Ovary (tissue), 7 donors: ENCODE measurements at regions not wholly inside any gene's neighbourhood (a gene's known extent, or its start where the extent isn't known, plus 50 kb on each side); places are given as distances from the start of the nearest gene placed in this dataset.
"Not testable (repeated sequence)": the region's sequence is repeated elsewhere in the genome, so short reads cannot be mapped to it uniquely, and the experiment has no call there.

Source experiments
- DNase-seq, 5 donors: peaks; one replicate each; pipeline ENCODE4 v3.0.0-alpha.2; 2019 to 2020
- H3K27ac ChIP-seq, 2 donors: fragments of 200-600 bp; one replicate each; pipeline versions ENCODE4 v1.5.1 to v1.8.0; 2019 to 2022
- H3K27me3 ChIP-seq: fragments of 200-600 bp; one replicate; pipeline ENCODE4 v1.8.0; 2022
- H3K36me3 ChIP-seq: fragments of 200-600 bp; sonication (generic); one replicate; pipeline ENCODE4 v1.5.1; 2019
- H3K4me1 ChIP-seq: one replicate; pipeline ENCODE4 v1.8.1; 2013; ENCODE audit warnings: mild to moderate bottlenecking, moderate library complexity; ENCODE audit not compliant: insufficient read depth
- H3K4me3 ChIP-seq: fragments of 200-600 bp; sonication (generic); one replicate; pipeline ENCODE4 v1.5.1; 2017
- H3K9me3 ChIP-seq, 2 donors: fragments of 200-600 bp in 1 of 2; sonication (generic) in 1 of 2; one replicate each; pipeline versions ENCODE4 v1.5.1 to v1.8.1; 2013 to 2019; ENCODE audit warnings: mild to moderate bottlenecking in 1 of 2, moderate library complexity in 1 of 2
- EP300 ChIP-seq: sonication (generic); formaldehyde crosslinking; IDR thresholded peaks from one replicate; pipeline ENCODE4 v1.6.1; 2017; ENCODE audit warnings: antibody characterized with exemption
- POLR2A ChIP-seq: fragments of 450-650 bp; IDR thresholded peaks from one replicate; pipeline ENCODE4 v1.6.1; 2017; ENCODE audit warnings: antibody characterized with exemption, mild to moderate bottlenecking, moderate library complexity
- WGBS, 3 donors: extraction: QIAGEN DNeasy Blood & Tissue Kit in 1 of 3; methylation state at CpG; one replicate each; pipeline versions ENCODE4 v1.1.5 to v1.1.7; 2013 to 2017; 5-methylcytosine and 5-hydroxymethylcytosine counted together
- intact Hi-C, 4 donors: fragments of 100-400 bp; cut with DNase I; formaldehyde crosslinking; loops; one replicate each; pipeline versions ENCODE4 v1.11.0 to v1.15.1; 2022 to 2023
- TF ChIP-seq, protein P1 (sequence below), 3 donors: fragments of 450-650 bp in 2 of 3; fragments of 200-600 bp in 1 of 3; IDR thresholded peaks; one replicate each; pipeline versions ENCODE4 v1.5.1 to v1.8.0; 2016 to 2022; ENCODE audit warnings: antibody characterized with exemption in 3 of 3, mild to moderate bottlenecking in 1 of 3
- donor health status: DM: no; HTN: no; CAD: no; lungs with moderate emphysema.
- donor health status: DM: no; HTN: no; CAD: no.
- donor health status: Bipolar disorder and iron deficiency.
- donor health status: DM: no; HTN: no; CAD: no.
- donor health status: DM: yes; HTN: yes; CAD: no.

DNA sequence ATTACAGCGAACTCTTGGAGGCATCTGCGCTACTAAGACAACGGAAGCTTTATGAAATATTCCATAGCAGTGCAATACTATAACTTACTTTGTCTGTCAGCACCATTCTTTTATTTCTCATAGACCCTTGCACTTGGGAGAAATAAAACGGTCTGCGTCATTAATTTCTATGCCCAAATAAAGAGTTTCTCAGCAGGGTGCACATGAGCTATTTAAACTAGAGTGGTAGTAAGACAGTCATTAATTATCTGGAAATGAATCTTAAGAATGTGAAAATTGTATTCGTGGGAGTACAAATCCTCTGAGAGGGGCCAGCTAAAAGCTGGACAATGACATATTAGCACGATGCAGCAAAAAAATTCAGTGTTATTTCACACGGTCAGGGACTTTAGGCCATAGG, 903.4 kb upstream of the FOXG1 start:
- Histone ChIP-seq H3K4me1 (no peaks in the 10 kb centered on the region), H3K27me3 (no peaks in the 10 kb centered on the region), H3K4me3 (no peak overlapping the region), H3K9me3 (no peaks in the 10 kb centered on the region), H3K27ac (no peak overlapping the region), H3K36me3 (no peaks in the 10 kb centered on the region)
- no peak for DNase-seq
- 60 to 69% (median 67%) methylated on average over 8 of the region's 8 CpGs for WGBS, 3 donors
- TF ChIP-seq EP300 (no peak), POLR2A (no peak)
- TF ChIP-seq, protein P1, sequence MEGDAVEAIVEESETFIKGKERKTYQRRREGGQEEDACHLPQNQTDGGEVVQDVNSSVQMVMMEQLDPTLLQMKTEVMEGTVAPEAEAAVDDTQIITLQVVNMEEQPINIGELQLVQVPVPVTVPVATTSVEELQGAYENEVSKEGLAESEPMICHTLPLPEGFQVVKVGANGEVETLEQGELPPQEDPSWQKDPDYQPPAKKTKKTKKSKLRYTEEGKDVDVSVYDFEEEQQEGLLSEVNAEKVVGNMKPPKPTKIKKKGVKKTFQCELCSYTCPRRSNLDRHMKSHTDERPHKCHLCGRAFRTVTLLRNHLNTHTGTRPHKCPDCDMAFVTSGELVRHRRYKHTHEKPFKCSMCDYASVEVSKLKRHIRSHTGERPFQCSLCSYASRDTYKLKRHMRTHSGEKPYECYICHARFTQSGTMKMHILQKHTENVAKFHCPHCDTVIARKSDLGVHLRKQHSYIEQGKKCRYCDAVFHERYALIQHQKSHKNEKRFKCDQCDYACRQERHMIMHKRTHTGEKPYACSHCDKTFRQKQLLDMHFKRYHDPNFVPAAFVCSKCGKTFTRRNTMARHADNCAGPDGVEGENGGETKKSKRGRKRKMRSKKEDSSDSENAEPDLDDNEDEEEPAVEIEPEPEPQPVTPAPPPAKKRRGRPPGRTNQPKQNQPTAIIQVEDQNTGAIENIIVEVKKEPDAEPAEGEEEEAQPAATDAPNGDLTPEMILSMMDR (IDR thresholded peaks at IDR 0.05): no peak
- intact Hi-C loops: no loop called here

DNA sequence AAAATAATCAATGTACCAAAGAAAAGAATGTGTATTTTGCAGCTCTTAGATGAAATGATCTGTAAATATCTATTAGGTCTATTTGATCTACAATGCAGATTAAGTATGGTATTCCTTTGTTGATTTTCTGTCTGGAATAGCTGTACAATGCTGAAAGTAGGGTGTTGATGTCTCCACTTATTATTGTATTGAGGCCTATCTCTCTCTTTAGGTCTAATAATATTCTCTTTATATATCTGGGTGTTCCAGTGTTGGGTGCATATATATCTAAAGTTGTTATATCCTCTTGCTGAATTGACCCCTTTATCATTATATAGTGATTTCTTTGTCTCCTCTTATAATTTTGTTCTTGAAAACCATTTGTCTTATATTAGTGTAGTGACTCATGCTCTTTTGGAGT, 885.5 kb upstream of the FOXG1 start:
- TF ChIP-seq, protein P1 (IDR thresholded peaks at IDR 0.05): no peak
- TF ChIP-seq POLR2A: no peak
- TF ChIP-seq EP300: no peak
- intact Hi-C loops: no loop called here
- Histone ChIP-seq H3K36me3 (no peaks in the 10 kb centered on the region), H3K27me3 (no peaks in the 10 kb centered on the region), H3K27ac (no peak overlapping the region), H3K4me3 (no peak overlapping the region), H3K4me1 (no peaks in the 10 kb centered on the region), H3K9me3 (no peaks in the 10 kb centered on the region)
- DNase-seq: no peak

DNA sequence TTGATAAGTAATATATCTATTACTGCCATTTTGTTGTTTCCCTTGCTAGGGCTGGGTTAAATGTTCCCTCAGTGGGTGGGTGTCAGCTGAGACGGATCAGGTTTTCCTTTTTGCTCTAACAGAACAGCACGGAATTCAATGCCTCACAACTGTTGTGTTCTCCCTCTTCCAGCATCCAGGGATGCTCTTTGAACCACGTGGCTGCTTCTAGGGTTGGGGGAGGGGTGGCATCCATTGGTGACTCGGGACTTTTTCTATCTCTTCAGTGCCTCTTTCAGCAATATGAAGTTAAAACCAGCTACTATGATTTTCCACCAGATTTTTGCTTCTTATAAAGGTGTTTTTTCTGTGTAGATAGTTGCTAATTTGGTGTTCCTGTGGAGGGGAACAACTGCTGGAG, 884.9 kb upstream of the FOXG1 start:
- intact Hi-C loops: no loop called here
- TF ChIP-seq, protein P1 (IDR thresholded peaks at IDR 0.05): no peak
- TF ChIP-seq EP300 (no peak), POLR2A (no peak)
- Histone ChIP-seq H3K9me3 (no peaks in the 10 kb centered on the region), H3K4me1 (no peaks in the 10 kb centered on the region), H3K27ac (no peak overlapping the region), H3K36me3 (no peaks in the 10 kb centered on the region), H3K4me3 (no peak overlapping the region), H3K27me3 (no peaks in the 10 kb centered on the region)
- 55 to 69% (median 58%) methylated on average over 4 of the region's 4 CpGs for WGBS, 3 donors
- no peak for DNase-seq

DNA sequence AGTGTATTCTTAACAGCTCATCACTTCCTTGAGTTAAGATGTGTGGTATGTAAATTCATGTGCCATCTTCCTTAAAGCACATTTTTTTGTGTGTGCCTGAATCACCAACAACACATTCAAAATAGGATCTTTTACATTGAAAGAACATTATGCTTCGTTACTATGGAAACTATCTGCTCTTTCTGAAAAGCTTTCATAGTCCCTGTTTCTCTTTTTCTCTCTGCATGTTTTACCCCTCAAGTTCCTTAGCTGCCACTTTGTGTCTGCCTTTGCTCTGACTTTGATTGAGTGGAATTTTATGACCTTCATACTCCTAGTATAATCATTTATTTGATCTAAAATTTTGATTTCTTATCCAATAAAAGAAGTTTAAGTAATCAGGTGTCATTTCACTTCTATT, 880.3 kb upstream of the FOXG1 start:
- 78 to 87% (median 81%) methylated on average over 1 of the region's 1 CpG for WGBS, 3 donors
- intact Hi-C loops: no loop called here
- TF ChIP-seq, protein P1 (IDR thresholded peaks at IDR 0.05): no peak
- TF ChIP-seq POLR2A (no peak), EP300 (no peak)

DNA sequence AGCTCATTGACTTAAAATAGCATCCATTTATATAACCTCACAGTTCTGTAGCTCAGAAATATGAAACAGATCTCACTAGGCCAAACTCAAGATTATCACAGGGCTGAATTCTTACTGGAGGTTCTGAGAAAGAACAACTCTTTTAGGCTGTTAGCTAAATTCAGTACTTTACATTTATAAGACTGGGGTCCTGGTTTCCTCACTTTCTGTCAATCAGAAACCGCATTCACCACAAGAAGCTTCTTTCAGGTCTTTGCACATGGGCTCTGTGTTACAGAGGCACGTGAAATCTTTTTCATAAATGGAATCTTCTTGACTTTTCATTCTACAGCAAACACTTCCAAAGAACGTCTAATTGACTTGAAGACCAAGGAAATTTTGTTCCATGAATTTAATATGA, 876.3 kb upstream of the FOXG1 start:
- WGBS, 3 donors: 80 to 91% (median 86%) methylated on average over 3 of the region's 3 CpGs
- TF ChIP-seq EP300: no peak
- TF ChIP-seq, protein P1 (IDR thresholded peaks at IDR 0.05): no peak
- no peaks in the 10 kb centered on the region for H3K9me3 ChIP-seq
- no peaks in the 10 kb centered on the region for H3K4me1 ChIP-seq
- H3K27ac ChIP-seq: no peak overlapping the region
- no peak overlapping the region for H3K4me3 ChIP-seq
- intact Hi-C loops: no loop called here
- H3K36me3 ChIP-seq: no peaks in the 10 kb centered on the region
- H3K27me3 ChIP-seq: no peaks in the 10 kb centered on the region
- no peak for DNase-seq

More for the DNA sequence above, 880.3 kb upstream of the FOXG1 start:
- Histone ChIP-seq H3K27ac (no peak overlapping the region), H3K4me1 (no peaks in the 10 kb centered on the region), H3K36me3 (no peaks in the 10 kb centered on the region), H3K4me3 (no peak overlapping the region), H3K27me3 (no peaks in the 10 kb centered on the region), H3K9me3 (no peaks in the 10 kb centered on the region)
- DNase-seq: no peak

DNA sequence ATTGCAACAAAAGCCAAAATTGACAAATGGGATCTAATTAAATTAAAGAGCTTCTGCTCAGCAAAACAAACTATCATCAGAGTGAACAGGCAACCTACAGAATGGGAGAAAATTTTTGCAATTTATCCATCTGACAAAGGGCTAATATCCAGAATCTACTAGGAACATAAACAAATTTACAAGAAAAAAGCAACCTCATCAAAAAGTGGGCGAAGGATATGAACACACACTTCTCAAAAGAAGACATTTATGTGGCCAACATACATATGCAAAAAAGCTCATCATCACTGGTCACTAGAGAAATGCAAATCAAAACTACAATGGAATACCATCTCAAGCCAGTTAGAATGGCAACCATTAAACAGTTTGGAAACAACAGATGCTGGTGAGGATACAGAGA, 858.1 kb upstream of the FOXG1 start:
- DNase-seq, H3K4me3 ChIP-seq, H3K27me3 ChIP-seq, H3K9me3 ChIP-seq, intact Hi-C loops, H3K36me3 ChIP-seq, H3K27ac ChIP-seq, H3K4me1 ChIP-seq: not testable (repeated sequence)
- 83 to 91% (median 89%) methylated on average over 1 of the region's 1 CpG for WGBS, 3 donors
